WTC11 (cell line): ENCODE measurements at regions not wholly inside any gene's neighbourhood (a gene's known extent, or its start where the extent isn't known, plus 50 kb on each side); places are given as distances from the start of the nearest gene placed in this dataset.
"Not testable (repeated sequence)": the region's sequence is repeated elsewhere in the genome, so short reads cannot be mapped to it uniquely, and the experiment has no call there.

ENCODE experiments used
- ATAC-seq: fragments of 200-7000 bp; cut with Tn5 transposase; 2 replicates; pipeline ENCODE4 v1.10.0; 2021; ENCODE audit warnings: mild to moderate bottlenecking, moderate library complexity
- CTCF ChIA-PET: fragments of 300-600 bp; sonication (Branson Sonifier 250); formaldehyde crosslinking; loops from one replicate; lab custom pipeline; 2021; ENCODE audit warnings: antibody characterized with exemption; lab: Charles Lee
- POLR2A ChIA-PET: fragments of 350-600 bp; sonication (Branson Sonifier 250); formaldehyde crosslinking; loops from one replicate; lab custom pipeline; 2021; ENCODE audit warnings: antibody characterized with exemption; lab: Charles Lee
- DNase-seq: peaks from one replicate; pipeline ENCODE4 v3.0.0; 2021; ENCODE audit warnings: low spot score
- H3K27ac Mint-ChIP-seq: 2 replicates; pipeline ENCODE4 v1.8.0; 2021; ENCODE audit warnings: mixed read lengths
- H3K27me3 Mint-ChIP-seq: 2 replicates; pipeline ENCODE4 v1.8.0; 2021; ENCODE audit warnings: low read depth, mild to moderate bottlenecking, moderate library complexity, mixed read lengths
- H3K36me3 Mint-ChIP-seq: 2 replicates; pipeline ENCODE4 v1.8.0; 2021; ENCODE audit warnings: mixed read lengths
- H3K4me1 Mint-ChIP-seq: 2 replicates; pipeline ENCODE4 v1.8.0; 2022; ENCODE audit warnings: mixed read lengths
- H3K4me3 Mint-ChIP-seq: 2 replicates; pipeline ENCODE4 v1.8.0; 2021; ENCODE audit warnings: mild to moderate bottlenecking, moderate library complexity, mixed read lengths
- H3K9me3 Mint-ChIP-seq: 2 replicates; pipeline ENCODE4 v1.8.0; 2021; ENCODE audit warnings: mixed read lengths
- ELF4 ChIP-seq: sonication (generic); formaldehyde crosslinking; IDR thresholded peaks from 2 replicates; pipeline ENCODE4 v1.8.1; 2022; ENCODE audit warnings: low read depth, mild to moderate bottlenecking, moderate library complexity, missing genetic modification reagents
- FOXK1 ChIP-seq: sonication (generic); formaldehyde crosslinking; IDR thresholded peaks from 2 replicates; pipeline ENCODE4 v1.8.0; 2022; ENCODE audit warnings: mild to moderate bottlenecking, moderate library complexity, missing genetic modification reagents
- IRF2 ChIP-seq: sonication (generic); formaldehyde crosslinking; IDR thresholded peaks from 2 replicates; pipeline ENCODE4 v1.8.0; 2022; ENCODE audit warnings: low read depth, missing genetic modification reagents, borderline replicate concordance
- JUN ChIP-seq: sonication (generic); formaldehyde crosslinking; IDR thresholded peaks from 2 replicates; pipeline ENCODE4 v1.8.0; 2023; ENCODE audit warnings: mild to moderate bottlenecking, missing genetic modification reagents
- NFATC4 ChIP-seq: fragments of 250-450 bp; sonication (Bioruptor Pico); IDR thresholded peaks from 2 replicates; pipeline ENCODE4 v1.9.0; 2021; ENCODE audit warnings: mild to moderate bottlenecking
- NR3C1 ChIP-seq: sonication (generic); formaldehyde crosslinking; conservative IDR thresholded peaks from 2 replicates; pipeline ENCODE4 v1.8.1; 2023; ENCODE audit warnings: low read depth, mild to moderate bottlenecking, missing genetic modification reagents
- SMAD4 ChIP-seq: sonication (generic); formaldehyde crosslinking; IDR thresholded peaks from 2 replicates; pipeline ENCODE4 v1.8.0; 2022; ENCODE audit warnings: mild to moderate bottlenecking, missing genetic modification reagents
- SOX15 ChIP-seq: fragments of 250-450 bp; sonication (Bioruptor Pico); IDR thresholded peaks from 2 replicates; pipeline ENCODE4 v1.9.0; 2021; ENCODE audit warnings: mild to moderate bottlenecking
- ZNF121 ChIP-seq: sonication (generic); formaldehyde crosslinking; IDR thresholded peaks from 2 replicates; pipeline ENCODE4 v1.8.0; 2023; ENCODE audit warnings: missing genetic modification reagents
- ZNF138 ChIP-seq: sonication (generic); formaldehyde crosslinking; conservative IDR thresholded peaks from 2 replicates; pipeline ENCODE4 v1.8.1; 2022; ENCODE audit warnings: mild to moderate bottlenecking, moderate library complexity, missing genetic modification reagents
- ZNF396 ChIP-seq: fragments of 250-450 bp; sonication (Bioruptor Pico); IDR thresholded peaks from 2 replicates; pipeline ENCODE4 v1.8.0; 2021; ENCODE audit warnings: mild to moderate bottlenecking, moderate library complexity, borderline replicate concordance
- ZNF671 ChIP-seq: fragments of 250-450 bp; sonication (Bioruptor Pico); IDR thresholded peaks from 2 replicates; pipeline ENCODE4 v1.8.0; 2021; ENCODE audit warnings: mild to moderate bottlenecking
- TF ChIP-seq, protein P1 (sequence below): fragments of 250-450 bp; sonication (Bioruptor Pico); conservative IDR thresholded peaks from 2 replicates; pipeline ENCODE4 v1.9.0; 2021; ENCODE audit warnings: mild to moderate bottlenecking
- TF ChIP-seq, protein P2 (sequence below): fragments of 250-450 bp; sonication (Bioruptor Pico); IDR thresholded peaks from 2 replicates; pipeline ENCODE4 v1.9.0; 2021; ENCODE audit warnings: mild to moderate bottlenecking
- TF ChIP-seq, protein P3 (sequence below): sonication (generic); formaldehyde crosslinking; IDR thresholded peaks from 2 replicates; pipeline ENCODE4 v1.8.1; 2022; ENCODE audit warnings: mild to moderate bottlenecking, missing genetic modification reagents, moderate library complexity, borderline replicate concordance
- TF ChIP-seq, protein P4 (sequence below): sonication (generic); formaldehyde crosslinking; IDR thresholded peaks from 2 replicates; pipeline ENCODE4 v1.8.0; 2022; ENCODE audit warnings: missing genetic modification reagents
- TF ChIP-seq, protein P5 (sequence below): fragments of 250-450 bp; sonication (Bioruptor Pico); IDR thresholded peaks from 2 replicates; pipeline ENCODE4 v2.1.2; 2022; ENCODE audit warnings: mild to moderate bottlenecking, moderate library complexity
- TF ChIP-seq, protein P6 (sequence below): sonication (generic); formaldehyde crosslinking; IDR thresholded peaks from 2 replicates; pipeline ENCODE4 v1.8.0; 2022; ENCODE audit warnings: mild to moderate bottlenecking, missing genetic modification reagents
- TF ChIP-seq, protein P7 (sequence below): sonication (generic); formaldehyde crosslinking; IDR thresholded peaks from 2 replicates; pipeline ENCODE4 v1.8.1; 2023; ENCODE audit warnings: mild to moderate bottlenecking, missing genetic modification reagents, moderate library complexity

DNA sequence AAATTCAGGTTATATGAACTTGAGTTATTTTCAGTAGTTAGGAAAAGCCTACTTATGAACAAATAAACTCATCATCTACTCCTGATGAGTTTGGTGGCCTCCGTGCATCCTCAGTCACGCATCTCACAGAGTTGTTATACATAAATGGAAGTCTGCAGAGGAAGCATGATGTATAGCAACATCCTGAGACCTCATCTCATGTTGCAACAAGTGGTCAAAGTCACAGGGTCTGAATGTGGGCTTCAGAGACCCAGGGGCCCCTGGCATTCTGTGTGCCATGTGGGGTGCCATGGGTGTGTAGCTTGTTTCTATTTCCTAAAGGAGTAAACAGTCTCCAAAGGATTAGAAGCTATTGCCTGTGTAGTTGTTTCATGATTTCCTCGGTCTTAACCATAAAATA is 216.5 kb downstream of the IRX2 start:
- TF ChIP-seq, protein P1, sequence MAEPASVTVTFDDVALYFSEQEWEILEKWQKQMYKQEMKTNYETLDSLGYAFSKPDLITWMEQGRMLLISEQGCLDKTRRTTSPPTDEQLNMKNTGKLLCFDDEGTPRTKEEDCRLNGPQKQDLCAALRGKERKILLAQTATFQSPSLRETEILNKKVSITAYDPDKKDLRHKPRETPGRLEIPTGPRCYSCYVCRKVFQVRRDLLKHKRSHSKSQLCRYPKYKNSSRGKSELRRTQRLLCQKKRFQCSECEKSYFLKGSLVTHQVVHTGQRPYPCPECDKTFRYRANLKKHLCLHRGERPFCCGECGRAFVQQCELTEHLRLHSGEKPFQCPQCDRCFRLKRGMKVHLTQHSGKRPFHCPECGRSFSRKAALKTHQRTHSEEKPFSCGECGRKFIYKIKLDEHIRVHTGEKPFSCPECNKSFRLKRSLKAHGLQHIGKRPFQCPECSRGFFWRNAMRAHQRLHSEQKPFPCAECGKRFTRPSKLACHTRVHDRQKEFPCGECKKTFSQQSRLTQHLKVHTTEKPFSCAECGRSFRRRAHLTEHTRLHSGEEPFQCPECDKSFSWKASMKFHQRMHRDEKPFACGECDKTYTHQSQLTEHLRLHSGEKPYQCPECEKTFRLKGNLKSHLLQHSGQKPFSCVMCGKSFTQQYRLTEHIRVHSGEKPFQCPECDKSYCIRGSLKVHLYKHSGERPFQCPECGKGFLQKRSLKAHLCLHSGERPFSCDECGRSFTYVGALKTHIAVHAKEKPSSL, result no peak
- TF ChIP-seq SMAD4 (no peak), ZNF138 (CRISPR knock-in tag) (no peak), ZNF121 (CRISPR knock-in tag) (no peak), NFATC4 (CRISPR knock-in tag) (no peak), JUN (CRISPR knock-in tag) (no peak), ZNF671 (CRISPR knock-in tag) (no peak), ZNF396 (CRISPR knock-in tag) (no peak), FOXK1 (no peak), NR3C1 (CRISPR knock-in tag) (no peak)
- TF ChIP-seq, protein P2, sequence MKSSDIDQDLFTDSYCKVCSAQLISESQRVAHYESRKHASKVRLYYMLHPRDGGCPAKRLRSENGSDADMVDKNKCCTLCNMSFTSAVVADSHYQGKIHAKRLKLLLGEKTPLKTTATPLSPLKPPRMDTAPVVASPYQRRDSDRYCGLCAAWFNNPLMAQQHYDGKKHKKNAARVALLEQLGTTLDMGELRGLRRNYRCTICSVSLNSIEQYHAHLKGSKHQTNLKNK (CRISPR knock-in tag), result no peak
- TF ChIP-seq, protein P3, sequence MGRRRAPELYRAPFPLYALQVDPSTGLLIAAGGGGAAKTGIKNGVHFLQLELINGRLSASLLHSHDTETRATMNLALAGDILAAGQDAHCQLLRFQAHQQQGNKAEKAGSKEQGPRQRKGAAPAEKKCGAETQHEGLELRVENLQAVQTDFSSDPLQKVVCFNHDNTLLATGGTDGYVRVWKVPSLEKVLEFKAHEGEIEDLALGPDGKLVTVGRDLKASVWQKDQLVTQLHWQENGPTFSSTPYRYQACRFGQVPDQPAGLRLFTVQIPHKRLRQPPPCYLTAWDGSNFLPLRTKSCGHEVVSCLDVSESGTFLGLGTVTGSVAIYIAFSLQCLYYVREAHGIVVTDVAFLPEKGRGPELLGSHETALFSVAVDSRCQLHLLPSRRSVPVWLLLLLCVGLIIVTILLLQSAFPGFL, result no peak
- TF ChIP-seq, protein P4, sequence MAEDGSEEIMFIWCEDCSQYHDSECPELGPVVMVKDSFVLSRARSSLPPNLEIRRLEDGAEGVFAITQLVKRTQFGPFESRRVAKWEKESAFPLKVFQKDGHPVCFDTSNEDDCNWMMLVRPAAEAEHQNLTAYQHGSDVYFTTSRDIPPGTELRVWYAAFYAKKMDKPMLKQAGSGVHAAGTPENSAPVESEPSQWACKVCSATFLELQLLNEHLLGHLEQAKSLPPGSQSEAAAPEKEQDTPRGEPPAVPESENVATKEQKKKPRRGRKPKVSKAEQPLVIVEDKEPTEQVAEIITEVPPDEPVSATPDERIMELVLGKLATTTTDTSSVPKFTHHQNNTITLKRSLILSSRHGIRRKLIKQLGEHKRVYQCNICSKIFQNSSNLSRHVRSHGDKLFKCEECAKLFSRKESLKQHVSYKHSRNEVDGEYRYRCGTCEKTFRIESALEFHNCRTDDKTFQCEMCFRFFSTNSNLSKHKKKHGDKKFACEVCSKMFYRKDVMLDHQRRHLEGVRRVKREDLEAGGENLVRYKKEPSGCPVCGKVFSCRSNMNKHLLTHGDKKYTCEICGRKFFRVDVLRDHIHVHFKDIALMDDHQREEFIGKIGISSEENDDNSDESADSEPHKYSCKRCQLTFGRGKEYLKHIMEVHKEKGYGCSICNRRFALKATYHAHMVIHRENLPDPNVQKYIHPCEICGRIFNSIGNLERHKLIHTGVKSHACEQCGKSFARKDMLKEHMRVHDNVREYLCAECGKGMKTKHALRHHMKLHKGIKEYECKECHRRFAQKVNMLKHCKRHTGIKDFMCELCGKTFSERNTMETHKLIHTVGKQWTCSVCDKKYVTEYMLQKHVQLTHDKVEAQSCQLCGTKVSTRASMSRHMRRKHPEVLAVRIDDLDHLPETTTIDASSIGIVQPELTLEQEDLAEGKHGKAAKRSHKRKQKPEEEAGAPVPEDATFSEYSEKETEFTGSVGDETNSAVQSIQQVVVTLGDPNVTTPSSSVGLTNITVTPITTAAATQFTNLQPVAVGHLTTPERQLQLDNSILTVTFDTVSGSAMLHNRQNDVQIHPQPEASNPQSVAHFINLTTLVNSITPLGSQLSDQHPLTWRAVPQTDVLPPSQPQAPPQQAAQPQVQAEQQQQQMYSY, result no peak
- TF ChIP-seq, protein P5, sequence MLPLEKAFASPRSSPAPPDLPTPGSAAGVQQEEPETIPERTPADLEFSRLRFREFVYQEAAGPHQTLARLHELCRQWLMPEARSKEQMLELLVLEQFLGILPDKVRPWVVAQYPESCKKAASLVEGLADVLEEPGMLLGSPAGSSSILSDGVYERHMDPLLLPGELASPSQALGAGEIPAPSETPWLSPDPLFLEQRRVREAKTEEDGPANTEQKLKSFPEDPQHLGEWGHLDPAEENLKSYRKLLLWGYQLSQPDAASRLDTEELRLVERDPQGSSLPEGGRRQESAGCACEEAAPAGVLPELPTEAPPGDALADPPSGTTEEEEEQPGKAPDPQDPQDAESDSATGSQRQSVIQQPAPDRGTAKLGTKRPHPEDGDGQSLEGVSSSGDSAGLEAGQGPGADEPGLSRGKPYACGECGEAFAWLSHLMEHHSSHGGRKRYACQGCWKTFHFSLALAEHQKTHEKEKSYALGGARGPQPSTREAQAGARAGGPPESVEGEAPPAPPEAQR (CRISPR knock-in tag), result no peak
- TF ChIP-seq, protein P6, sequence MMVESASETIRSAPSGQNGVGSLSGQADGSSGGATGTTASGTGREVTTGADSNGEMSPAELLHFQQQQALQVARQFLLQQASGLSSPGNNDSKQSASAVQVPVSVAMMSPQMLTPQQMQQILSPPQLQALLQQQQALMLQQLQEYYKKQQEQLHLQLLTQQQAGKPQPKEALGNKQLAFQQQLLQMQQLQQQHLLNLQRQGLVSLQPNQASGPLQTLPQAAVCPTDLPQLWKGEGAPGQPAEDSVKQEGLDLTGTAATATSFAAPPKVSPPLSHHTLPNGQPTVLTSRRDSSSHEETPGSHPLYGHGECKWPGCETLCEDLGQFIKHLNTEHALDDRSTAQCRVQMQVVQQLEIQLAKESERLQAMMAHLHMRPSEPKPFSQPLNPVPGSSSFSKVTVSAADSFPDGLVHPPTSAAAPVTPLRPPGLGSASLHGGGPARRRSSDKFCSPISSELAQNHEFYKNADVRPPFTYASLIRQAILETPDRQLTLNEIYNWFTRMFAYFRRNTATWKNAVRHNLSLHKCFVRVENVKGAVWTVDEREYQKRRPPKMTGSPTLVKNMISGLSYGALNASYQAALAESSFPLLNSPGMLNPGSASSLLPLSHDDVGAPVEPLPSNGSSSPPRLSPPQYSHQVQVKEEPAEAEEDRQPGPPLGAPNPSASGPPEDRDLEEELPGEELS (CRISPR knock-in tag), result no peak
- POLR2A ChIA-PET, result no interaction called here
- Mint-ChIP-seq H3K4me1 (peaks cover 24% of the 10 kb centered on the region), H3K27me3 (peaks cover 5% of the 10 kb centered on the region), H3K36me3 (peaks cover 20% of the 10 kb centered on the region), H3K9me3 (peaks cover 27% of the 10 kb centered on the region), H3K4me3 (no peak overlapping the region), H3K27ac (no peak overlapping the region)
- DNase-seq (no peak), ATAC-seq (no peak)
- CTCF ChIA-PET, result no interaction called here

DNA sequence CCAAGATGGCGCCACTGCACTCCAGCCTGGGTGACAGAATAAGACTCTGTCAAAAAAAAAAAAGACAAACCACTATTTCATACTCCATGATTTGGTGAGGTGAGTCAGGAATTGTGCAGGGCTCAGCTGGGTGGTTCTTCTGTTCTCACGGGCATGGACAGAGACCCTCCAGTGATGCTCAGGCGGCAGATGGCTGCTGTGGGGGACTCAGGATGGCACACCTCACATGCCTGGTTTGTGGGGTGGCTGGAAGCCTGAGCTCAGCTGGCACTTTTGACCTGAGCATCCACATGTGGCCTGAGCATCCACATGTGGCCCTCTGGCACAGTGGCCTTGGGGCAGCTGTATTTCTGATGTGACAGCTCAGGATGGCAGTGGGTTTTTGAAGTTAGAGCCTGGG is 217.2 kb downstream of the IRX2 start:
- peaks cover 22% of the 10 kb centered on the region for H3K4me1 Mint-ChIP-seq
- ATAC-seq, result no peak
- ChIA-PET CTCF (no interaction called here), POLR2A (no interaction called here)
- H3K36me3 Mint-ChIP-seq, result peaks cover 20% of the 10 kb centered on the region
- H3K27me3 Mint-ChIP-seq, result peaks cover 5% of the 10 kb centered on the region; the same call in 1 of the 2 replicates
- H3K9me3 Mint-ChIP-seq, result peaks cover 24% of the 10 kb centered on the region
- no peak overlapping the region for H3K27ac Mint-ChIP-seq
- TF ChIP-seq SOX15 (no peak), ZNF138 (CRISPR knock-in tag) (no peak), ELF4 (CRISPR knock-in tag) (no peak), IRF2 (no peak)
- TF ChIP-seq, protein P7, sequence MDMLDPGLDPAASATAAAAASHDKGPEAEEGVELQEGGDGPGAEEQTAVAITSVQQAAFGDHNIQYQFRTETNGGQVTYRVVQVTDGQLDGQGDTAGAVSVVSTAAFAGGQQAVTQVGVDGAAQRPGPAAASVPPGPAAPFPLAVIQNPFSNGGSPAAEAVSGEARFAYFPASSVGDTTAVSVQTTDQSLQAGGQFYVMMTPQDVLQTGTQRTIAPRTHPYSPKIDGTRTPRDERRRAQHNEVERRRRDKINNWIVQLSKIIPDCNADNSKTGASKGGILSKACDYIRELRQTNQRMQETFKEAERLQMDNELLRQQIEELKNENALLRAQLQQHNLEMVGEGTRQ, result no peak
- DNase-seq, result no peak
- no peak overlapping the region for H3K4me3 Mint-ChIP-seq

DNA sequence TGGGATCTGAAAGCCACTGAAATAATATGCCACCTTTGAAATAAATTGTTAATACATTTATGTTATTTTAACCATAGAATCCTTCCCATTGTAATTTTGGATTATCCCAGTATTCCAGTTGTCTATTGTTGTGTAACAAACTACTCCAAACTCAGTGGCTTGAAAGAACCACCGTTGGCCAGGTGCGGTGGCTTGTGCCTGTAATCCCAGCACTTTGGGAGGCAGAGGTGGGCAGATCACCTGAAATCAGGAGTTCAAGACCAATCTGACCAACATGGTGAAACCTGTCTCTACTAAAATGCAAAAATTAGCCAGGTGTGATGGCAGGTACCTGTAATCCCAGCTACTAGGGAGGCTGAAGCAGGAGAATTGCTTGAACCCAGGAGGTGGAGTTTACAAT is 217.6 kb downstream of the IRX2 start:
- H3K4me3 Mint-ChIP-seq, CTCF ChIA-PET, DNase-seq, H3K27ac Mint-ChIP-seq, ATAC-seq, POLR2A ChIA-PET, H3K27me3 Mint-ChIP-seq: not testable (repeated sequence)
- H3K36me3 Mint-ChIP-seq, result peaks cover 20% of the 10 kb centered on the region
- H3K9me3 Mint-ChIP-seq, result peaks cover 28% of the 10 kb centered on the region
- H3K4me1 Mint-ChIP-seq, result peaks cover 19% of the 10 kb centered on the region
